ENCODE measurements at regions not wholly inside any gene's neighbourhood (a gene's known extent, or its start where the extent isn't known, plus 50 kb on each side); places are given as distances from the start of the nearest gene placed in this dataset.

GRCh38 chr5:28217695-28218094 lies 1179.3 kb upstream of the CDH9 start:
- TF ChIP-seq CTCF (IDR thresholded peaks at IDR 0.05) (no peak), ZFX (IDR thresholded peaks at IDR 0.05; ENCODE audit: borderline replicate concordance) (no peak)
